ENCODE measurements at regions not wholly inside any gene's neighbourhood (a gene's known extent, or its start where the extent isn't known, plus 50 kb on each side); places are given as distances from the start of the nearest gene placed in this dataset.

GRCh38 chr4:53815281-53815680 lies 224.0 kb upstream of the LNX1 start:
- Histone ChIP-seq H3K27ac (no peak overlapping the region), H3K36me3 (no peaks in the 10 kb centered on the region), H3K9me3 (no peaks in the 10 kb centered on the region), H3K4me1 (ENCODE audit: control insufficient read depth in 1 of 2, low read depth in 2 of 2) (no peaks in the 10 kb centered on the region), H3K4me3 (no peak overlapping the region), H3K27me3 (replicated peaks; ENCODE audit: insufficient read depth) (no peaks in the 10 kb centered on the region)
- TF ChIP-seq CTCF (IDR thresholded peaks at IDR 0.05): no peak
- ATAC-seq (ENCODE audit: insufficient number of reproducible peaks, low FRiP score, low read depth) (no peak), DNase-seq (ENCODE audit: low spot score) (no peak)

GRCh38 chr4:53813998-53814397 lies 222.7 kb upstream of the LNX1 start:
- H3K9me3 ChIP-seq: no peaks in the 10 kb centered on the region
- no peak overlapping the region for H3K4me3 ChIP-seq
- ATAC-seq (ENCODE audit: insufficient number of reproducible peaks, low FRiP score, low read depth): no peak

GRCh38 chr4:53810643-53811042 lies 219.4 kb upstream of the LNX1 start:
- H3K27ac ChIP-seq: no peak overlapping the region
- ATAC-seq (ENCODE audit: insufficient number of reproducible peaks, low FRiP score, low read depth) (no peak), DNase-seq (ENCODE audit: low spot score) (no peak)
- no peaks in the 10 kb centered on the region for H3K9me3 ChIP-seq
- no peak overlapping the region for H3K4me3 ChIP-seq
- H3K36me3 ChIP-seq: no peaks in the 10 kb centered on the region
- TF ChIP-seq CTCF (IDR thresholded peaks at IDR 0.05): no peak
- H3K27me3 ChIP-seq (replicated peaks; ENCODE audit: insufficient read depth): no peaks in the 10 kb centered on the region
- H3K4me1 ChIP-seq (ENCODE audit: control insufficient read depth in 1 of 2, low read depth in 2 of 2): no peaks in the 10 kb centered on the region

More at GRCh38 chr4:53813998-53814397, 222.7 kb upstream of the LNX1 start:
- Histone ChIP-seq H3K4me1 (ENCODE audit: control insufficient read depth in 1 of 2, low read depth in 2 of 2) (no peaks in the 10 kb centered on the region), H3K27me3 (replicated peaks; ENCODE audit: insufficient read depth) (no peaks in the 10 kb centered on the region), H3K27ac (no peak overlapping the region), H3K36me3 (no peaks in the 10 kb centered on the region)
- no peak for DNase-seq (ENCODE audit: low spot score)
- TF ChIP-seq CTCF (IDR thresholded peaks at IDR 0.05): no peak

GRCh38 chr4:53809816-53810215 lies 218.5 kb upstream of the LNX1 start:
- H3K27me3 ChIP-seq (replicated peaks; ENCODE audit: insufficient read depth): no peaks in the 10 kb centered on the region
- no peak for DNase-seq (ENCODE audit: low spot score)
- no peaks in the 10 kb centered on the region for H3K4me1 ChIP-seq (ENCODE audit: control insufficient read depth in 1 of 2, low read depth in 2 of 2)
- H3K36me3 ChIP-seq: no peaks in the 10 kb centered on the region
- no peak for TF ChIP-seq CTCF (IDR thresholded peaks at IDR 0.05)
- no peak overlapping the region for H3K27ac ChIP-seq
- ATAC-seq (ENCODE audit: insufficient number of reproducible peaks, low FRiP score, low read depth): no peak
- no peak overlapping the region for H3K4me3 ChIP-seq
- H3K9me3 ChIP-seq: no peaks in the 10 kb centered on the region

GRCh38 chr4:53805291-53805690 lies 214.0 kb upstream of the LNX1 start:
- Histone ChIP-seq H3K36me3 (no peaks in the 10 kb centered on the region), H3K9me3 (no peaks in the 10 kb centered on the region), H3K4me3 (no peak overlapping the region), H3K27me3 (replicated peaks; ENCODE audit: insufficient read depth) (no peaks in the 10 kb centered on the region), H3K27ac (no peak overlapping the region), H3K4me1 (ENCODE audit: control insufficient read depth in 1 of 2, low read depth in 2 of 2) (no peaks in the 10 kb centered on the region)
- no peak for DNase-seq (ENCODE audit: low spot score)
- TF ChIP-seq CTCF (IDR thresholded peaks at IDR 0.05): no peak
- no peak for ATAC-seq (ENCODE audit: insufficient number of reproducible peaks, low FRiP score, low read depth)
